Epithelial cell of prostate (primary cell): ENCODE measurements at regions not wholly inside any gene's neighbourhood (a gene's known extent, or its start where the extent isn't known, plus 50 kb on each side); places are given as distances from the start of the nearest gene placed in this dataset.
A peak's percentile ranks its signal among the peaks of the same experiment; 100 is the strongest.
"Not testable (repeated sequence)": the region's sequence is repeated elsewhere in the genome, so short reads cannot be mapped to it uniquely, and the experiment has no call there.

Source experiments
- DNase-seq: peaks from one replicate; pipeline ENCODE4 v3.0.0-alpha.2; 2011; ENCODE audit warnings: low read depth, low spot score
- H3K27ac ChIP-seq: fragments of 450-650 bp; 2 replicates; pipeline ENCODE4 v1.5.1; 2017; ENCODE audit warnings: mild to moderate bottlenecking

- not testable (repeated sequence) for DNase-seq, H3K27ac ChIP-seq
Measured at GRCh38 chr6:58257625-58258024, 940.2 kb downstream of the PRIM2 start.

DNA sequence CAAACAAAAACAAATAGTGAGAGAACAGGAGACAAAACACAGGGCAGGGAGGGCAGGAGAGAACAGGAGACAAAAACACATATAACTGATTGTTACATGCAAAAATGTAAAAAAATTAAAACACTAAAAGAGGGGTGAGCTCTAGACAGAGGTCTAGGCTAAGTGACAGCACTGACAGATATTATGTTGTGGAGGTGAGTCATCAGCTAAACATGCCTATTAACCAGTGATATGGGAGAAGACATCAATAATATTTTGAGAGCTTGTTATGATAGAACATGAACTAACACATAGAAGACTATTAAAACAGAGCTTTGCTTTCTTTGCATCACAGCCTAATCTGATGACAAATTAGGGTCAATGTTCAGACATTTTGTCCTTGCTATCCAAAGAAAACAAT lies 972.7 kb downstream of the PRIM2 start:
- no peak for DNase-seq
- H3K27ac ChIP-seq: no peak overlapping the region

- not testable (repeated sequence) for DNase-seq
- peak overlapping the region; percentile 6 for H3K27ac ChIP-seq
Measured at GRCh38 chr6:58291319-58291718, 973.9 kb downstream of the PRIM2 start.

DNA sequence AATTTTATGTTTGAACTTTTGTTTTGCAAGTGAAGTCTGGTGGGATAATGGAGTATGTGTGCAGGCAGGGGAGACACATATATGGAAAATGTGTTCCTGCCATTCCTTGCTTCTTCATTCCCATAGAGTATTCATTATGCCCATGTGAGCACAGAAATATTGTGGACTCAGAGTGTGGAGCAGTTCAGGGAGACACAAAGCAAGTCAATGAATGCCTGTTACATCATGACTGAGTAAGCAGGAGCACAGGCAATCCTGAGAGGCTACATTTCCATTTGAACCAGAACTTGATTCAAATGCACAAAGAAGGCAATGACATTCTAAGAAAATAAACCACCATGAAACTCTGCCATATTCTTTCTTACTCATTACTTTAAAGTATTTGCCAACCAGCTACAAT lies 990.5 kb downstream of the PRIM2 start:
- not testable (repeated sequence) for H3K27ac ChIP-seq, DNase-seq

DNA sequence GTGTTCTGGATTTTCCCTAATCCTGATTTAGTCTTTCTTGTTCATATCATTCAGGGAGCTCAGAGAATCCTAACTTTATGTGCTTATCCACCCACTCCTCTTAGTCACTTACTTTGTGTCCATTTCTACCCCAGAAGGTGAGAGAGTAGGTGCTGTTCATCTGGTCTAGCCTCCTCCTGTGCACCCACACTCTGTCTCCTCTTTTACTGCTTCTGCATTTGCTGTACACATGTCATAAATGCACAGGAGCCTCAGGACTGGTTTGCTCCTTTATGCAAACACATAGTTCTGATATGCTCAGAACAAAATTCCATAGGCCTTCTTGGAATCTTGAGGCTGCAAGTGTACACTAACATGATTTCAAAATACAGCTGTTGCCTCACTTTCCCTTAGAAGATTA lies 1014.7 kb downstream of the PRIM2 start:
- not testable (repeated sequence) for H3K27ac ChIP-seq, DNase-seq

GRCh38 chr6:58342287-58342686 lies 1024.9 kb downstream of the PRIM2 start:
- not testable (repeated sequence) for DNase-seq, H3K27ac ChIP-seq

DNA sequence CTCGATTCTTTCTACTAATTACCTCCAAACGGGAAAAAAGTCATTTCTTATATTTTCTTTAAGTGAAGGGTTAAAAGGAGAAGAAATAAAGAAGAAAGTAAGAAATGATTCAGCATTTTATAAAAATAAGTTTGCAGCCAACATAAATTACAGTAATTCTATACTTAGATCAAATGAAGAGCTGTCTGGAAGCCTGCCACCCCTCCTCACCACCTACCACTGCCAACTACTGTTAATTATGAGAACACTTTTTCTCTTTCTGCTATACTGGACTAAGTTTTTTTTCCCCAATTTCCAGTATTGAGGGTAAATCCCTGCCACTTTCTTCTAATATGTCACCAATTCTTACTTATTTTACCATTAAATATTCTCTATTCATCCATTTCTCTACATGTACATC lies 1030.1 kb downstream of the PRIM2 start:
- not testable (repeated sequence) for DNase-seq, H3K27ac ChIP-seq

GRCh38 chr6:58351619-58352018 lies 1034.2 kb downstream of the PRIM2 start:
- not testable (repeated sequence) for H3K27ac ChIP-seq, DNase-seq

- not testable (repeated sequence) for DNase-seq
- peak overlapping the region; percentile 58 for H3K27ac ChIP-seq
Measured at GRCh38 chr6:58358452-58358851, 1041.0 kb downstream of the PRIM2 start.

GRCh38 chr6:58365856-58366255 lies 1048.4 kb downstream of the PRIM2 start:
- DNase-seq, H3K27ac ChIP-seq: not testable (repeated sequence)

DNA sequence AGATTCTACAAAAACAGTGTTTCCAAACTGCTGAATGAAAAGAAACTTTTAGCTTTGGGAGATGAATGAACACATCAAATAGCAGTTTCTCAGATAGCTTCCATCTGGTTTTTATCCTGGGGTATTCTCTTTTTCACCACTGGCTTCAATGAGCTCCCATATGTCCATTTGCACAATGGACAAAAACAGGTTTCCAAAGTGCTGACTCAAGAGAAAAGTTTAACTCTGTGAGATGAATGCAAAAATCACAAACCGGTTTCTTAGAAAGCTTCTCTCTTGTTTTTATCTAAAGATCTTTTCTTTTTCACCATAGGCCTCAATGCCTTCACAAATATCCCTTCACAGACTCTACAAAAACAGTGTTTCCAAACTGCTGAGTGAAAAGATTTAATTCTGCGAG lies 1089.2 kb downstream of the PRIM2 start:
- DNase-seq, H3K27ac ChIP-seq: not testable (repeated sequence)

GRCh38 chr6:58419321-58419720 lies 1101.9 kb downstream of the PRIM2 start:
- no peak overlapping the region for H3K27ac ChIP-seq
- DNase-seq: no peak
